RWPE2 (cell line): ENCODE measurements at regions not wholly inside any gene's neighbourhood (a gene's known extent, or its start where the extent isn't known, plus 50 kb on each side); places are given as distances from the start of the nearest gene placed in this dataset.
A peak's percentile ranks its signal among the peaks of the same experiment; 100 is the strongest.

Experiments used
- ATAC-seq: fragments of 200-7000 bp; cut with Tn5 transposase; 3 replicates; pipeline ENCODE4 v1.9.1; 2021; ENCODE audit warnings: low read depth
- DNase-seq: peaks from one replicate; pipeline ENCODE4 v3.0.0-alpha.2; 2020; ENCODE audit warnings: low spot score
- H3K27ac ChIP-seq: fragments of 450-650 bp; 2 replicates; pipeline ENCODE4 v1.5.1; 2017; ENCODE audit warnings: mild to moderate bottlenecking; ENCODE audit not compliant: poor library complexity, severe bottlenecking
- H3K27me3 ChIP-seq: fragments of 250-450 bp; sonication (Bioruptor Pico); 2 replicates; pipeline ENCODE4 v1.5.1; 2021; ENCODE audit warnings: mild to moderate bottlenecking, moderate library complexity; ENCODE audit not compliant: insufficient read depth, poor library complexity, severe bottlenecking
- H3K36me3 ChIP-seq: fragments of 250-450 bp; sonication (Bioruptor Pico); 2 replicates; pipeline ENCODE4 v1.5.1; 2020; ENCODE audit warnings: low read depth, mild to moderate bottlenecking, moderate library complexity
- H3K4me1 ChIP-seq: fragments of 250-450 bp; sonication (Bioruptor Pico); 2 replicates; pipeline ENCODE4 v1.5.1; 2021; ENCODE audit warnings: mild to moderate bottlenecking, moderate library complexity; ENCODE audit not compliant: insufficient read depth, poor library complexity, severe bottlenecking
- H3K4me3 ChIP-seq: fragments of 250-450 bp; sonication (Bioruptor Pico); 2 replicates; pipeline ENCODE4 v1.5.1; 2021; ENCODE audit warnings: mild to moderate bottlenecking, moderate library complexity; ENCODE audit not compliant: severe bottlenecking
- H3K9me3 ChIP-seq: fragments of 250-450 bp; sonication (Bioruptor Pico); 2 replicates; pipeline ENCODE4 v1.5.1; 2021; ENCODE audit warnings: mild to moderate bottlenecking, moderate library complexity; ENCODE audit not compliant: severe bottlenecking
- TF ChIP-seq, protein P1 (sequence below): fragments of 450-650 bp; IDR thresholded peaks from one replicate; pipeline ENCODE4 v1.5.1; 2017; ENCODE audit warnings: mild to moderate bottlenecking, moderate library complexity; ENCODE audit not compliant: poor library complexity, severe bottlenecking

DNA sequence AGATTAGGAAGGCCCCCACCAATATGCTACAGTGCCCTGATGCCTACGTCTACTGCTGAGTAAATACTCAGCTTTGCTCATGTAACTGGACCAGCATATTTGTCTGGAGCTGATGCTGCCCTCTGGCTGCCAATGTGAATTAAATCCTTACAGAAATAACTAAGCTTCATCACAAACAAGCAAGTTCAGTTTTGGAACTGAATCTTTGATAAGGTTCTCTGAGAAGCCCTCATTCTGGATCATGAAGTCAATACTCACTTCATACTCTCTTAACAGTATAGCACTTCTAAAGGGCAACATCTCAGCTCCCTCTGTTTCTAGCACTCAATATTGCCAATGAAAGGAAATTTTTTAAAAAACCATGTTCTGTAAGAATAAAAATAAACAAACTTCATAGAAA is 246.7 kb downstream of the ETV1 start:
- Histone ChIP-seq H3K27ac (no peak overlapping the region), H3K4me1 (no peaks in the 10 kb centered on the region), H3K4me3 (no peak overlapping the region), H3K27me3 (no peaks in the 10 kb centered on the region), H3K9me3 (no peaks in the 10 kb centered on the region), H3K36me3 (no peaks in the 10 kb centered on the region)
- TF ChIP-seq, protein P1, sequence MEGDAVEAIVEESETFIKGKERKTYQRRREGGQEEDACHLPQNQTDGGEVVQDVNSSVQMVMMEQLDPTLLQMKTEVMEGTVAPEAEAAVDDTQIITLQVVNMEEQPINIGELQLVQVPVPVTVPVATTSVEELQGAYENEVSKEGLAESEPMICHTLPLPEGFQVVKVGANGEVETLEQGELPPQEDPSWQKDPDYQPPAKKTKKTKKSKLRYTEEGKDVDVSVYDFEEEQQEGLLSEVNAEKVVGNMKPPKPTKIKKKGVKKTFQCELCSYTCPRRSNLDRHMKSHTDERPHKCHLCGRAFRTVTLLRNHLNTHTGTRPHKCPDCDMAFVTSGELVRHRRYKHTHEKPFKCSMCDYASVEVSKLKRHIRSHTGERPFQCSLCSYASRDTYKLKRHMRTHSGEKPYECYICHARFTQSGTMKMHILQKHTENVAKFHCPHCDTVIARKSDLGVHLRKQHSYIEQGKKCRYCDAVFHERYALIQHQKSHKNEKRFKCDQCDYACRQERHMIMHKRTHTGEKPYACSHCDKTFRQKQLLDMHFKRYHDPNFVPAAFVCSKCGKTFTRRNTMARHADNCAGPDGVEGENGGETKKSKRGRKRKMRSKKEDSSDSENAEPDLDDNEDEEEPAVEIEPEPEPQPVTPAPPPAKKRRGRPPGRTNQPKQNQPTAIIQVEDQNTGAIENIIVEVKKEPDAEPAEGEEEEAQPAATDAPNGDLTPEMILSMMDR, result peak; percentile 74
- DNase-seq (no peak), ATAC-seq (peak; percentile 58; the same call in 2 of the 3 replicates)

DNA sequence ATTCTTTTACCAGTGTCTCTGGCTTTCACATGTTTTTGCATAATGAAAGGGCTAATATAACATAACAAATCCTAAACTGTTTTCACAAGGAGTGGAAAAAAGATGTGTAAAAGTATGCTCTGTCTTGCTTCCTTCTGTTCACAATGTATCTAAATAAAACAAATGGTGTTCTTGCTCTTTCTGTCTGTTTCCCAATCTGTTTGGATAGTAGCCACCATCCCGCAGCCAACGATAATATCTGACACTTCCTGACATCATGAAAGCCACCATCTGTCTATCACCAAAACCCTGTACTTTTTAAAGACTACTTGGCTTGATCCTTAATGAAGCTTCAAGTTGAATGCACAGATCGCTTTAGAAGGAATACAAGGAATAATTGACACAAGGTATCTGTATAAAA is 246.2 kb downstream of the ETV1 start:
- no peak overlapping the region for H3K4me3 ChIP-seq
- DNase-seq, result no peak
- H3K27me3 ChIP-seq, result no peaks in the 10 kb centered on the region
- no peaks in the 10 kb centered on the region for H3K4me1 ChIP-seq
- ATAC-seq, result no peak
- H3K36me3 ChIP-seq, result no peaks in the 10 kb centered on the region
- H3K27ac ChIP-seq, result no peak overlapping the region
- TF ChIP-seq, protein P1, result no peak
- H3K9me3 ChIP-seq, result no peaks in the 10 kb centered on the region

GRCh38 chr7:13745530-13745929 is 243.9 kb downstream of the ETV1 start:
- no peaks in the 10 kb centered on the region for H3K9me3 ChIP-seq

GRCh38 chr7:13748998-13749397 is 240.5 kb downstream of the ETV1 start:
- no peak overlapping the region for H3K4me3 ChIP-seq
- H3K27me3 ChIP-seq, result no peaks in the 10 kb centered on the region
- no peak overlapping the region for H3K27ac ChIP-seq
- no peaks in the 10 kb centered on the region for H3K9me3 ChIP-seq
- H3K4me1 ChIP-seq, result no peaks in the 10 kb centered on the region
- TF ChIP-seq, protein P1, result no peak
- H3K36me3 ChIP-seq, result no peaks in the 10 kb centered on the region
- no peak for ATAC-seq
- no peak for DNase-seq

More at GRCh38 chr7:13745530-13745929, 243.9 kb downstream of the ETV1 start:
- Histone ChIP-seq H3K27ac (no peak overlapping the region), H3K36me3 (no peaks in the 10 kb centered on the region), H3K4me1 (no peaks in the 10 kb centered on the region), H3K27me3 (no peaks in the 10 kb centered on the region), H3K4me3 (no peak overlapping the region)
- DNase-seq (no peak), ATAC-seq (no peak)
- TF ChIP-seq, protein P1, result no peak

DNA sequence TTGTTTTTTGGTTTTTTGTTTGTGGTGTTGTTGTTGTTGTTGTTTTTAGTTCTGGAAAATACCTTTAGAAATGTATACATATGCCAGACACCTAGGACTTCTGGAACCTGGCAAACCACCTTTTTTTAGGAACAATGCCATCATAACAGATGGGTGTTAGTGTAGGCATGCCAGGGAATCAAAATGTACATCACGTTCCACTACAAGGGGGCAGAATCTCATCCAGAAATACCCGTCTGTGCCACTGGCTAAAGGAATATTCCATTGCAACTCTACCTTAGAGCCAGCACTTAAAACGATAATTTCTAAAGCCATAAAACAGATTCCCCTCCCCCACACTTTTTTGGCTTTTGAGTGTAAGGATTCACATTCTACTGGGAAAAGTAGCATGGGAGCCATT is 239.8 kb downstream of the ETV1 start:
- no peaks in the 10 kb centered on the region for H3K27me3 ChIP-seq
- no peaks in the 10 kb centered on the region for H3K4me1 ChIP-seq
- no peak overlapping the region for H3K27ac ChIP-seq
- no peaks in the 10 kb centered on the region for H3K9me3 ChIP-seq
- H3K36me3 ChIP-seq, result no peaks in the 10 kb centered on the region
- TF ChIP-seq, protein P1, result no peak
- no peak for ATAC-seq
- DNase-seq, result no peak
- no peak overlapping the region for H3K4me3 ChIP-seq
